Astrocyte (in vitro differentiated cells and primary cell): ENCODE measurements at regions not wholly inside any gene's neighbourhood (a gene's known extent, or its start where the extent isn't known, plus 50 kb on each side); places are given as distances from the start of the nearest gene placed in this dataset.

ENCODE experiments used
- DNase-seq: peaks from one replicate; pipeline ENCODE4 v3.0.0-alpha.2; 2010; ENCODE audit warnings: low read depth
- FAIRE-seq: peaks from 2 replicates; lab custom pipeline; 2011; peaks lifted over from hg19 to GRCh38; lab: Jason Lieb, UNC
- H2AFZ ChIP-seq: 2 replicates; pipeline ENCODE4 v1.6.0; 2012; ENCODE audit warnings: low read depth, low read length, inconsistent platforms
- H3K27ac ChIP-seq: 2 replicates; pipeline ENCODE4 v1.5.1; 2011; ENCODE audit warnings: low read depth, low read length, inconsistent platforms
- H3K27me3 ChIP-seq: 2 replicates; pipeline ENCODE4 v1.6.0; 2011; ENCODE audit warnings: low read length, inconsistent platforms; ENCODE audit not compliant: insufficient read depth
- H3K36me3 ChIP-seq: 2 replicates; pipeline ENCODE4 v1.5.1; 2011; ENCODE audit warnings: low read length, inconsistent platforms; ENCODE audit not compliant: insufficient read depth
- H3K4me1 ChIP-seq: 2 replicates; pipeline ENCODE4 v1.5.1; 2011; ENCODE audit warnings: low read length, inconsistent platforms; ENCODE audit not compliant: insufficient read depth
- H3K4me2 ChIP-seq: 2 replicates; pipeline ENCODE4 v1.6.0; 2012; ENCODE audit warnings: low read length, inconsistent platforms
- H3K4me3 ChIP-seq: 2 replicates; pipeline ENCODE4 v1.5.1; 2011; ENCODE audit warnings: low read depth, mild to moderate bottlenecking, low read length, inconsistent platforms; ENCODE audit not compliant: insufficient read depth
- H3K79me2 ChIP-seq: 2 replicates; pipeline ENCODE4 v1.6.0; 2012; ENCODE audit warnings: mild to moderate bottlenecking, low read length, inconsistent platforms; ENCODE audit not compliant: insufficient read depth
- H3K9ac ChIP-seq: 2 replicates; pipeline ENCODE4 v1.6.0; 2012; ENCODE audit warnings: mild to moderate bottlenecking, low read length, inconsistent platforms
- H3K9me3 ChIP-seq: 2 replicates; pipeline ENCODE4 v1.5.1; 2012; ENCODE audit warnings: low read depth, mild to moderate bottlenecking, low read length, inconsistent platforms; ENCODE audit not compliant: insufficient read depth
- H4K20me1 ChIP-seq: 2 replicates; pipeline ENCODE4 v1.6.0; 2012; ENCODE audit warnings: low read length, inconsistent platforms; ENCODE audit not compliant: insufficient read depth
- H3K27ac Mint-ChIP-seq: one replicate; pipeline ENCODE4 v1.8.0; 2021; ENCODE audit warnings: mild to moderate bottlenecking, mixed read lengths; ENCODE audit not compliant: unreplicated experiment
- H3K27me3 Mint-ChIP-seq: one replicate; pipeline ENCODE4 v1.8.0; 2021; ENCODE audit warnings: low read depth, mixed read lengths; ENCODE audit not compliant: unreplicated experiment
- H3K36me3 Mint-ChIP-seq: one replicate; pipeline ENCODE4 v1.8.0; 2021; ENCODE audit warnings: low read depth, mixed read lengths; ENCODE audit not compliant: unreplicated experiment
- H3K4me1 Mint-ChIP-seq: one replicate; pipeline ENCODE4 v1.8.0; 2021; ENCODE audit warnings: low read depth, mixed read lengths; ENCODE audit not compliant: unreplicated experiment
- H3K4me3 Mint-ChIP-seq: one replicate; pipeline ENCODE4 v1.8.0; 2021; ENCODE audit warnings: mild to moderate bottlenecking, moderate library complexity, mixed read lengths; ENCODE audit not compliant: unreplicated experiment
- H3K9me3 Mint-ChIP-seq: one replicate; pipeline ENCODE4 v1.8.0; 2021; ENCODE audit warnings: mild to moderate bottlenecking, mixed read lengths; ENCODE audit not compliant: unreplicated experiment
- CTCF ChIP-seq: IDR thresholded peaks from 2 replicates; pipeline ENCODE4 v1.5.1; 2011; ENCODE audit warnings: low read depth, mild to moderate bottlenecking, inconsistent platforms, low read length, moderate library complexity; ENCODE audit not compliant: insufficient read depth
- EZH2 ChIP-seq: IDR thresholded peaks from 2 replicates; pipeline ENCODE4 v1.6.1; 2012; ENCODE audit warnings: mild to moderate bottlenecking, low read length, inconsistent platforms; ENCODE audit not compliant: insufficient read depth

GRCh38 chr3:18533039-18533438, 107.9 kb upstream of the SATB1 start:
- Mint-ChIP-seq H3K4me3 (no peak overlapping the region), H3K4me1 (no peaks in the 10 kb centered on the region), H3K36me3 (no peaks in the 10 kb centered on the region), H3K9me3 (no peaks in the 10 kb centered on the region), H3K27ac (no peak overlapping the region), H3K27me3 (no peaks in the 10 kb centered on the region)
- no peak for TF ChIP-seq EZH2
- no peak overlapping the region for H3K9ac ChIP-seq
- H3K4me2 ChIP-seq: no peak overlapping the region
- no peaks in the 10 kb centered on the region for H4K20me1 ChIP-seq
- H3K36me3 ChIP-seq: no peaks in the 10 kb centered on the region
- H3K27ac ChIP-seq: no peak overlapping the region
- DNase-seq (peak; percentile 4), FAIRE-seq (no peak)
- no peak overlapping the region for H3K4me3 ChIP-seq
- H3K27me3 ChIP-seq: no peaks in the 10 kb centered on the region
- no peak overlapping the region for H2AFZ ChIP-seq
- no peaks in the 10 kb centered on the region for H3K4me1 ChIP-seq
- H3K9me3 ChIP-seq: no peaks in the 10 kb centered on the region
- no peaks in the 10 kb centered on the region for H3K79me2 ChIP-seq

GRCh38 chr3:18531662-18532061, 106.5 kb upstream of the SATB1 start:
- no peak overlapping the region for H3K4me3 ChIP-seq
- H3K9me3 Mint-ChIP-seq: no peaks in the 10 kb centered on the region
- FAIRE-seq (no peak), DNase-seq (no peak)
- H2AFZ ChIP-seq: no peak overlapping the region
- H3K9me3 ChIP-seq: no peaks in the 10 kb centered on the region
- H3K4me1 ChIP-seq: no peaks in the 10 kb centered on the region
- H3K27ac ChIP-seq: no peak overlapping the region
- H3K79me2 ChIP-seq: no peaks in the 10 kb centered on the region
- no peak overlapping the region for H3K9ac ChIP-seq
- no peaks in the 10 kb centered on the region for H3K36me3 Mint-ChIP-seq
- no peaks in the 10 kb centered on the region for H4K20me1 ChIP-seq
- no peaks in the 10 kb centered on the region for H3K36me3 ChIP-seq
- H3K4me1 Mint-ChIP-seq: no peaks in the 10 kb centered on the region
- H3K4me3 Mint-ChIP-seq: no peak overlapping the region
- no peak overlapping the region for H3K4me2 ChIP-seq
- H3K27me3 ChIP-seq: no peaks in the 10 kb centered on the region
- no peak overlapping the region for H3K27ac Mint-ChIP-seq
- TF ChIP-seq CTCF (no peak), EZH2 (no peak)
- no peaks in the 10 kb centered on the region for H3K27me3 Mint-ChIP-seq

- Mint-ChIP-seq H3K4me3 (no peak overlapping the region), H3K27me3 (no peaks in the 10 kb centered on the region), H3K9me3 (no peaks in the 10 kb centered on the region), H3K4me1 (no peaks in the 10 kb centered on the region), H3K36me3 (no peaks in the 10 kb centered on the region), H3K27ac (no peak overlapping the region)
- Histone ChIP-seq H3K4me2 (no peak overlapping the region), H4K20me1 (no peaks in the 10 kb centered on the region), H3K79me2 (no peaks in the 10 kb centered on the region), H2AFZ (no peak overlapping the region), H3K9ac (no peak overlapping the region), H3K4me1 (no peaks in the 10 kb centered on the region), H3K9me3 (no peaks in the 10 kb centered on the region), H3K4me3 (no peak overlapping the region), H3K27me3 (no peaks in the 10 kb centered on the region), H3K27ac (no peak overlapping the region), H3K36me3 (no peaks in the 10 kb centered on the region)
- DNase-seq (no peak), FAIRE-seq (no peak)
- TF ChIP-seq EZH2: no peak
- TF ChIP-seq CTCF: no peak
Measured at GRCh38 chr3:18529631-18530030, 104.5 kb upstream of the SATB1 start.
